Osteocyte (in vitro differentiated cells): ENCODE measurements at regions not wholly inside any gene's neighbourhood (a gene's known extent, or its start where the extent isn't known, plus 50 kb on each side); places are given as distances from the start of the nearest gene placed in this dataset.

Experiments
- DNase-seq: peaks from one replicate; pipeline ENCODE4 v3.0.0; 2021; ENCODE audit warnings: mixed read lengths; ENCODE audit not compliant: unreplicated experiment; ENCODE audit errors: extremely low spot score
- H3K27ac Mint-ChIP-seq: one replicate; pipeline ENCODE4 v1.8.0; 2021; ENCODE audit warnings: mild to moderate bottlenecking, mixed read lengths; ENCODE audit not compliant: unreplicated experiment
- H3K27me3 Mint-ChIP-seq: one replicate; pipeline ENCODE4 v1.8.0; 2021; ENCODE audit warnings: mixed read lengths; ENCODE audit not compliant: unreplicated experiment
- H3K36me3 Mint-ChIP-seq: one replicate; pipeline ENCODE4 v1.8.0; 2021; ENCODE audit warnings: mixed read lengths; ENCODE audit not compliant: unreplicated experiment
- H3K4me1 Mint-ChIP-seq: one replicate; pipeline ENCODE4 v1.8.0; 2021; ENCODE audit warnings: mixed read lengths; ENCODE audit not compliant: unreplicated experiment
- H3K4me3 Mint-ChIP-seq: one replicate; pipeline ENCODE4 v1.8.0; 2021; ENCODE audit warnings: mild to moderate bottlenecking, moderate library complexity, mixed read lengths; ENCODE audit not compliant: unreplicated experiment
- H3K9me3 Mint-ChIP-seq: one replicate; pipeline ENCODE4 v1.8.0; 2021; ENCODE audit warnings: mixed read lengths; ENCODE audit not compliant: unreplicated experiment
- TF ChIP-seq, protein P1 (sequence below): fragments of 200-600 bp; sonication (generic); IDR thresholded peaks from 2 replicates; pipeline ENCODE4 v1.5.0; 2021; ENCODE audit warnings: antibody characterized with exemption, mild to moderate bottlenecking, moderate library complexity

DNA sequence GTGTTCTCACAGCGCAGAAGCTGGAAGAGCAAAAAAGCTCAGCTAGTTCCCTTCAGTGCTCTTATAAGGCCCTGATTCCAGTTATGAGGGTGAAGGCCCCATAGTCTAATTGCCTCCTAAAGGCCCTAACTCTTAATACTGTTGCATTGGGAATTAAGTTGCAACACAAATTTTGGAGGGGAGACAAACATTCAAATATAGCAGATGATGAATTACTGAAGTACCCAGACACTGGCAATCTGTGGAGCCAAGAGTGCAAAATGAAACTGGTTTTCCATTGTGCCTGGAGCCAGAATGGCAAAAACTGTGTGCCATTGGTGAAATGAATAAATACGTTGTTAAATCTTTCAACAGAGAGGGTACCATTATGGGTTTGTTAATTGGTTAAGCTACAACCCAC lies 356.0 kb downstream of the PPARGC1A start:
- DNase-seq = no peak
- H3K4me3 Mint-ChIP-seq = no peak overlapping the region
- H3K27me3 Mint-ChIP-seq = no peaks in the 10 kb centered on the region
- H3K36me3 Mint-ChIP-seq = no peaks in the 10 kb centered on the region
- H3K9me3 Mint-ChIP-seq = peaks cover 20% of the 10 kb centered on the region
- no peak overlapping the region for H3K27ac Mint-ChIP-seq
- TF ChIP-seq, protein P1, sequence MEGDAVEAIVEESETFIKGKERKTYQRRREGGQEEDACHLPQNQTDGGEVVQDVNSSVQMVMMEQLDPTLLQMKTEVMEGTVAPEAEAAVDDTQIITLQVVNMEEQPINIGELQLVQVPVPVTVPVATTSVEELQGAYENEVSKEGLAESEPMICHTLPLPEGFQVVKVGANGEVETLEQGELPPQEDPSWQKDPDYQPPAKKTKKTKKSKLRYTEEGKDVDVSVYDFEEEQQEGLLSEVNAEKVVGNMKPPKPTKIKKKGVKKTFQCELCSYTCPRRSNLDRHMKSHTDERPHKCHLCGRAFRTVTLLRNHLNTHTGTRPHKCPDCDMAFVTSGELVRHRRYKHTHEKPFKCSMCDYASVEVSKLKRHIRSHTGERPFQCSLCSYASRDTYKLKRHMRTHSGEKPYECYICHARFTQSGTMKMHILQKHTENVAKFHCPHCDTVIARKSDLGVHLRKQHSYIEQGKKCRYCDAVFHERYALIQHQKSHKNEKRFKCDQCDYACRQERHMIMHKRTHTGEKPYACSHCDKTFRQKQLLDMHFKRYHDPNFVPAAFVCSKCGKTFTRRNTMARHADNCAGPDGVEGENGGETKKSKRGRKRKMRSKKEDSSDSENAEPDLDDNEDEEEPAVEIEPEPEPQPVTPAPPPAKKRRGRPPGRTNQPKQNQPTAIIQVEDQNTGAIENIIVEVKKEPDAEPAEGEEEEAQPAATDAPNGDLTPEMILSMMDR = no peak
- H3K4me1 Mint-ChIP-seq = no peaks in the 10 kb centered on the region

GRCh38 chr4:23516716-23517115 lies 373.1 kb downstream of the PPARGC1A start:
- DNase-seq = no peak
- Mint-ChIP-seq H3K9me3 (peaks cover 12% of the 10 kb centered on the region), H3K4me3 (no peak overlapping the region), H3K27me3 (no peaks in the 10 kb centered on the region), H3K27ac (no peak overlapping the region), H3K4me1 (no peaks in the 10 kb centered on the region), H3K36me3 (no peaks in the 10 kb centered on the region)
- TF ChIP-seq, protein P1 = no peak

- peaks cover 14% of the 10 kb centered on the region for H3K27me3 Mint-ChIP-seq
- H3K4me3 Mint-ChIP-seq = no peak overlapping the region
- no peaks in the 10 kb centered on the region for H3K9me3 Mint-ChIP-seq
- no peaks in the 10 kb centered on the region for H3K4me1 Mint-ChIP-seq
- H3K36me3 Mint-ChIP-seq = no peaks in the 10 kb centered on the region
- no peak for DNase-seq
- TF ChIP-seq, protein P1 = no peak
- no peak overlapping the region for H3K27ac Mint-ChIP-seq
These were observed 385.8 kb downstream of the PPARGC1A start for GRCh38 chr4:23504083-23504482.

GRCh38 chr4:23500894-23501449 lies 388.9 kb downstream of the PPARGC1A start:
- H3K36me3 Mint-ChIP-seq = no peaks in the 10 kb centered on the region
- H3K9me3 Mint-ChIP-seq = peaks cover 14% of the 10 kb centered on the region
- no peak overlapping the region for H3K4me3 Mint-ChIP-seq
- TF ChIP-seq, protein P1 = no peak
- peaks cover 14% of the 10 kb centered on the region for H3K27me3 Mint-ChIP-seq
- H3K4me1 Mint-ChIP-seq = no peaks in the 10 kb centered on the region
- no peak overlapping the region for H3K27ac Mint-ChIP-seq
- no peak for DNase-seq

DNA sequence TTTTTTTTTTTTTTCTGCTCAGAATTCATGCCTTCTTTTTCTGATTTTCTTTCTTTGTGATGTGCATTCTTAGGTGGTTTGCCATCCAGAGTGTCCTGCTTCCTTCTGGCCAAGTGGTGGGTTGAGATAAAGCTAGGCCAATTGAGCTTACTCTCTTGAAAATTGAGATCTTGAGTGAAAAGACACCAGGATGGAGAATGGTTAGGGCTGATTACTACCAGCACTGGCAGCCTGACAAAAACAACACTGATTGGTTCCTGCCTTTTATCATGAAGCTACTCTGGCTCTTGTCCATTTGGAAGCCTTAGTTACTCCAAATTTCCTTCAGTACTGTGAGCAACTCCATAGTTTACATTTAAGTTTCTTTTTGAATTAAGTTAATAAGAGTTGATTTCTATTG lies 404.0 kb downstream of the PPARGC1A start:
- no peaks in the 10 kb centered on the region for H3K36me3 Mint-ChIP-seq
- no peak for DNase-seq
- peaks cover 5% of the 10 kb centered on the region for H3K9me3 Mint-ChIP-seq
- TF ChIP-seq, protein P1 = no peak
- no peaks in the 10 kb centered on the region for H3K27me3 Mint-ChIP-seq
- H3K4me3 Mint-ChIP-seq = no peak overlapping the region
- H3K4me1 Mint-ChIP-seq = no peaks in the 10 kb centered on the region
- H3K27ac Mint-ChIP-seq = no peak overlapping the region
